ENCODE measurements at regions not wholly inside any gene's neighbourhood (a gene's known extent, or its start where the extent isn't known, plus 50 kb on each side); places are given as distances from the start of the nearest gene placed in this dataset.

DNA sequence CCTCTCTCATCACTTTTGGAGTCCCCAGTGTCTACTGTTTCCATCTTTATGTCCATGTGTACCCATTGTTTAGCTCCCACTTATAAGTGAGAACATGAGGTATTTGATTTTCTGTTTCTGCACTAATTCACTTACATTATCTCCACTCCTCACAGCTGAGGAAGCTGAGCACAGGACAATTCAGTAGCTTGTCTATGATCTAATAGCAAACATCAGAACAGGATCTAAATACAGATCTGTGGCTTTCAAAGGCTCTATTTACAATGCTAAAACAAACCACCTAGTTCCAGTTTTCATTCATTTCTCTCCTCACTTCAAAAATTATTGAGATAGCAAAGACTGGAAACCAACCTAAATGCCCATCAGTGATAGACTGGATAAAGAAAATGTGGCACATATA lies 52.0 kb upstream of the DDX18 start (continued):
- TF ChIP-seq, protein P1, sequence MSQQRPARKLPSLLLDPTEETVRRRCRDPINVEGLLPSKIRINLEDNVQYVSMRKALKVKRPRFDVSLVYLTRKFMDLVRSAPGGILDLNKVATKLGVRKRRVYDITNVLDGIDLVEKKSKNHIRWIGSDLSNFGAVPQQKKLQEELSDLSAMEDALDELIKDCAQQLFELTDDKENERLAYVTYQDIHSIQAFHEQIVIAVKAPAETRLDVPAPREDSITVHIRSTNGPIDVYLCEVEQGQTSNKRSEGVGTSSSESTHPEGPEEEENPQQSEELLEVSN (IDR thresholded peaks at IDR 0.05) = no peak
